ENCODE measurements at regions not wholly inside any gene's neighbourhood (a gene's known extent, or its start where the extent isn't known, plus 50 kb on each side); places are given as distances from the start of the nearest gene placed in this dataset.
A peak's percentile ranks its signal among the peaks of the same experiment; 100 is the strongest.

- Histone ChIP-seq H3K4me2 (replicated peaks; ENCODE audit: extremely low read depth, low read length, poor library complexity, severe bottlenecking) (no peak overlapping the region), H3K4me1 (ENCODE audit: control insufficient read depth in 1 of 2, insufficient read depth in 2 of 2, low read length in 2 of 2) (peaks cover 4 to 7% of the 10 kb centered on the region in 2 donors), H3K9ac (ENCODE audit: insufficient read depth, low read length, poor library complexity, severe bottlenecking) (no peak overlapping the region), H3K27ac (ENCODE audit: low read depth in 1 of 2, low read length in 2 of 2) (no peak overlapping the region), H3K4me3 (replicated peaks in 1 of 3; ENCODE audit: low read depth in 2 of 3, low read length in 3 of 3) (no peak overlapping the region), H3K36me3 (replicated peaks in 1 of 2; ENCODE audit: control insufficient read depth in 1 of 2, insufficient read depth in 2 of 2, low read length in 2 of 2) (no peaks in the 10 kb centered on the region), H4K20me1 (ENCODE audit: insufficient read depth, low read length) (no peaks in the 10 kb centered on the region), H3K79me2 (ENCODE audit: insufficient read depth, low read length) (no peaks in the 10 kb centered on the region), H3K9me3 (replicated peaks in 1 of 2; ENCODE audit: control insufficient read depth in 1 of 2, insufficient read depth in 1 of 2, low read length in 2 of 2) (no peaks in the 10 kb centered on the region), H3K27me3 (ENCODE audit: control insufficient read depth in 2 of 2, insufficient read depth in 2 of 2, low read length in 2 of 2) (no peaks in the 10 kb centered on the region), H2AFZ (ENCODE audit: insufficient read depth, low read depth, low read length, poor library complexity, severe bottlenecking) (no peak overlapping the region)
- intact Hi-C loops (cut with micrococcal nuclease): no loop called here
- Mint-ChIP-seq H3K9me3 (peaks cover 0 to 3% (median 0%) of the 10 kb centered on the region in 7 donors), H3K27me3 (ENCODE audit: low read depth in 3 of 3) (peaks cover 0 to 2% (median 2%) of the 10 kb centered on the region in 3 donors), H3K4me1 (peaks cover 26% of the 10 kb centered on the region), H3K27ac (no peak overlapping the region), H3K36me3 (no peaks in the 10 kb centered on the region), H3K4me3 (no peak overlapping the region)
- DNase-seq: peak in 2 of 3 donors; percentile 22 to 24
- WGBS (ENCODE audit: insufficient coverage): 82% methylated on average over 3 of the region's 3 CpGs
- TF ChIP-seq, protein P1, sequence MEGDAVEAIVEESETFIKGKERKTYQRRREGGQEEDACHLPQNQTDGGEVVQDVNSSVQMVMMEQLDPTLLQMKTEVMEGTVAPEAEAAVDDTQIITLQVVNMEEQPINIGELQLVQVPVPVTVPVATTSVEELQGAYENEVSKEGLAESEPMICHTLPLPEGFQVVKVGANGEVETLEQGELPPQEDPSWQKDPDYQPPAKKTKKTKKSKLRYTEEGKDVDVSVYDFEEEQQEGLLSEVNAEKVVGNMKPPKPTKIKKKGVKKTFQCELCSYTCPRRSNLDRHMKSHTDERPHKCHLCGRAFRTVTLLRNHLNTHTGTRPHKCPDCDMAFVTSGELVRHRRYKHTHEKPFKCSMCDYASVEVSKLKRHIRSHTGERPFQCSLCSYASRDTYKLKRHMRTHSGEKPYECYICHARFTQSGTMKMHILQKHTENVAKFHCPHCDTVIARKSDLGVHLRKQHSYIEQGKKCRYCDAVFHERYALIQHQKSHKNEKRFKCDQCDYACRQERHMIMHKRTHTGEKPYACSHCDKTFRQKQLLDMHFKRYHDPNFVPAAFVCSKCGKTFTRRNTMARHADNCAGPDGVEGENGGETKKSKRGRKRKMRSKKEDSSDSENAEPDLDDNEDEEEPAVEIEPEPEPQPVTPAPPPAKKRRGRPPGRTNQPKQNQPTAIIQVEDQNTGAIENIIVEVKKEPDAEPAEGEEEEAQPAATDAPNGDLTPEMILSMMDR (IDR thresholded peaks at IDR 0.05): no peak
These were observed 410.4 kb upstream of the ID2 start for GRCh38 chr2:8271461-8271860.

GRCh38 chr2:8276026-8276425 is 405.8 kb upstream of the ID2 start:
- Mint-ChIP-seq H3K27me3 (ENCODE audit: low read depth in 3 of 3) (peaks cover 0 to 7% (median 2%) of the 10 kb centered on the region in 3 donors), H3K36me3 (no peaks in the 10 kb centered on the region), H3K9me3 (peaks cover 0 to 3% (median 0%) of the 10 kb centered on the region in 7 donors), H3K4me1 (peaks cover 31% of the 10 kb centered on the region), H3K4me3 (no peak overlapping the region), H3K27ac (no peak overlapping the region)
- no CpG with 5 or more reads among the region's 4 CpGs for WGBS (ENCODE audit: insufficient coverage)
- H3K36me3 ChIP-seq (replicated peaks in 1 of 2; ENCODE audit: control insufficient read depth in 1 of 2, insufficient read depth in 2 of 2, low read length in 2 of 2): no peaks in the 10 kb centered on the region
- peaks cover 10 to 14% of the 10 kb centered on the region in 2 donors for H3K4me1 ChIP-seq (ENCODE audit: control insufficient read depth in 1 of 2, insufficient read depth in 2 of 2, low read length in 2 of 2)
- H2AFZ ChIP-seq (ENCODE audit: insufficient read depth, low read depth, low read length, poor library complexity, severe bottlenecking): no peak overlapping the region
- no peaks in the 10 kb centered on the region for H3K9me3 ChIP-seq (replicated peaks in 1 of 2; ENCODE audit: control insufficient read depth in 1 of 2, insufficient read depth in 1 of 2, low read length in 2 of 2)
- TF ChIP-seq, protein P1 (IDR thresholded peaks at IDR 0.05): no peak
- no peak overlapping the region for H3K27ac ChIP-seq (ENCODE audit: low read depth in 1 of 2, low read length in 2 of 2)
- no peaks in the 10 kb centered on the region for H3K79me2 ChIP-seq (ENCODE audit: insufficient read depth, low read length)
- intact Hi-C loops (cut with micrococcal nuclease): no loop called here
- no peak overlapping the region for H3K4me3 ChIP-seq (replicated peaks in 1 of 3; ENCODE audit: low read depth in 2 of 3, low read length in 3 of 3)
- H3K27me3 ChIP-seq (ENCODE audit: control insufficient read depth in 2 of 2, insufficient read depth in 2 of 2, low read length in 2 of 2): no peaks in the 10 kb centered on the region
- no peak overlapping the region for H3K9ac ChIP-seq (ENCODE audit: insufficient read depth, low read length, poor library complexity, severe bottlenecking)
- DNase-seq: peak in 1 of 3 donors; percentile 54
- no peak overlapping the region for H3K4me2 ChIP-seq (replicated peaks; ENCODE audit: extremely low read depth, low read length, poor library complexity, severe bottlenecking)
- H4K20me1 ChIP-seq (ENCODE audit: insufficient read depth, low read length): no peaks in the 10 kb centered on the region

Data from CD14-positive monocyte (primary cell).